Hepatocyte (in vitro differentiated cells): ENCODE measurements at regions not wholly inside any gene's neighbourhood (a gene's known extent, or its start where the extent isn't known, plus 50 kb on each side); places are given as distances from the start of the nearest gene placed in this dataset.

Experiments
- EZH2 ChIP-seq: fragments of 200-600 bp; sonication (generic); IDR thresholded peaks from 2 replicates; pipeline ENCODE4 v1.6.1; 2016; ENCODE audit warnings: antibody characterized with exemption, mild to moderate bottlenecking, borderline replicate concordance
- EZH2phosphoT487 ChIP-seq: fragments of 200-600 bp; sonication (generic); IDR thresholded peaks from one replicate; pipeline ENCODE4 v1.6.1; 2018; ENCODE audit warnings: antibody characterized with exemption, mild to moderate bottlenecking, low read depth, moderate library complexity; ENCODE audit not compliant: unreplicated experiment, severe bottlenecking
- TF ChIP-seq, protein P1 (sequence below): fragments of 200-600 bp; sonication (generic); IDR thresholded peaks from 2 replicates; pipeline ENCODE4 v1.5.1; 2016; ENCODE audit warnings: antibody characterized with exemption, mild to moderate bottlenecking; ENCODE audit not compliant: poor library complexity

DNA sequence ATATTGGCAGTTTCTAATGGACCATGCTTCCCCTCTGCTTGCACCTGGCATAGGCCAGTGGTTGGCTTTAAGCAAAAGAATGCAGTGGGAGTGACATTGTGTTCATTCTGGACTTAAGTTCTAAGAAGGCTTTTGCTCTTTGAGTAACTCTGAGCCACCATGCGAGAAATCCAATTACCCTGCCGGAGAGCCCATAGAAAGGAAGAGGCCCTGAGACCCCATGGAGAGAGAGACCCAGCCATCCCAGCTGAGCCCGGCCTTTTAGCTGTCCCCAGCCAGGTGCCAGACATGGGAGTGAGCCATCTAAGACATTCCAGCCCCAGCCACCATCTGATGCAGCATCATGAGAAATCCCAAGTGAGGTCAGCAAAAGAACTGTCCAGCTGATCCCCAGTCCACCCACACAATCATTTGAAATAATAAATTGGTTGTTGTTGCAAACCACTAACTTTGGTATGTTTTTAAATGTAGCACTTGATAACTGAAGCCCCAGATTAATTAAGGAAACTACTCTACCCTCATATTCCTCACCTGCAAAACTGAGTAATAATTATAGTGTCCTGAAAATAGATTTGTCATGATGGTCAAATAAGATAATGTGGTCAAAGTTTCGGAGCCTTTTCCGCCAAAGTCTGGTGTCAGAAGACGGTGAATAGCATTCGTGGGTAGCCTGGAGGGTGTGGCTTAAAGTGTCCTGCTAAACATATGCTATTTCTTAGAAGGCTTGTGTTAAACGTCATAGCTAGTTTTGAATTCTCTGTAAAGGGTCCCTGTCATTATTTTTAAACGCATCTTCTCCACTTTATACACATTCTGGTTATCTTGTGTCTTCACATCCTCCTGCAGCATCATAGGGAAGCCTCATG is 166.6 kb upstream of the PELI2 start:
- TF ChIP-seq, protein P1, sequence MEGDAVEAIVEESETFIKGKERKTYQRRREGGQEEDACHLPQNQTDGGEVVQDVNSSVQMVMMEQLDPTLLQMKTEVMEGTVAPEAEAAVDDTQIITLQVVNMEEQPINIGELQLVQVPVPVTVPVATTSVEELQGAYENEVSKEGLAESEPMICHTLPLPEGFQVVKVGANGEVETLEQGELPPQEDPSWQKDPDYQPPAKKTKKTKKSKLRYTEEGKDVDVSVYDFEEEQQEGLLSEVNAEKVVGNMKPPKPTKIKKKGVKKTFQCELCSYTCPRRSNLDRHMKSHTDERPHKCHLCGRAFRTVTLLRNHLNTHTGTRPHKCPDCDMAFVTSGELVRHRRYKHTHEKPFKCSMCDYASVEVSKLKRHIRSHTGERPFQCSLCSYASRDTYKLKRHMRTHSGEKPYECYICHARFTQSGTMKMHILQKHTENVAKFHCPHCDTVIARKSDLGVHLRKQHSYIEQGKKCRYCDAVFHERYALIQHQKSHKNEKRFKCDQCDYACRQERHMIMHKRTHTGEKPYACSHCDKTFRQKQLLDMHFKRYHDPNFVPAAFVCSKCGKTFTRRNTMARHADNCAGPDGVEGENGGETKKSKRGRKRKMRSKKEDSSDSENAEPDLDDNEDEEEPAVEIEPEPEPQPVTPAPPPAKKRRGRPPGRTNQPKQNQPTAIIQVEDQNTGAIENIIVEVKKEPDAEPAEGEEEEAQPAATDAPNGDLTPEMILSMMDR = no peak
- TF ChIP-seq EZH2 (no peak), EZH2phosphoT487 (no peak)
